Activated naive CD4-positive, alpha-beta T cell treated with anti-CD3 and anti-CD28 coated beads, Interleukin-2, amount 50 U/mL, for 72 hours (primary cell): ENCODE measurements at regions not wholly inside any gene's neighbourhood (a gene's known extent, or its start where the extent isn't known, plus 50 kb on each side); places are given as distances from the start of the nearest gene placed in this dataset.

Experiments
- ATAC-seq, 2 donors: fragments of 150-1000 bp; cut with Tn5 transposase; 2 replicates each; pipeline ENCODE4 v1.10.0; 2021; ENCODE audit warnings: mild to moderate bottlenecking in 2 of 2, moderate library complexity in 2 of 2
- DNase-seq, 2 donors: peaks; one replicate each; pipeline ENCODE4 v3.0.0; 2021 to 2022; ENCODE audit warnings: low spot score in 2 of 2
- H3K27ac Mint-ChIP-seq, 2 donors: one replicate each; pipeline ENCODE4 v1.8.0; 2022; ENCODE audit warnings: mild to moderate bottlenecking in 2 of 2, mixed read lengths in 2 of 2
- H3K36me3 Mint-ChIP-seq, 2 donors: one replicate each; pipeline ENCODE4 v1.8.0; 2022; ENCODE audit warnings: mixed read lengths in 2 of 2
- H3K9me3 Mint-ChIP-seq, 2 donors: one replicate each; pipeline ENCODE4 v1.8.0; 2022; ENCODE audit warnings: mixed read lengths in 2 of 2

- no peaks in the 10 kb centered on the region for H3K36me3 Mint-ChIP-seq
- ATAC-seq, result no peak
- H3K9me3 Mint-ChIP-seq, result peaks cover 7 to 13% of the 10 kb centered on the region in 2 donors
Measured at GRCh38 chr10:21021843-21022594, 124.9 kb upstream of the NEBL start.

GRCh38 chr10:21021231-21021630 is 124.1 kb upstream of the NEBL start:
- ATAC-seq (no peak), DNase-seq (no peak)
- Mint-ChIP-seq H3K27ac (no peak overlapping the region), H3K36me3 (no peaks in the 10 kb centered on the region), H3K9me3 (peaks cover 7 to 13% of the 10 kb centered on the region in 2 donors)

More at GRCh38 chr10:21021843-21022594, 124.9 kb upstream of the NEBL start:
- no peak overlapping the region for H3K27ac Mint-ChIP-seq
- DNase-seq, result no peak

- ATAC-seq (peak in 1 of 2 donors; percentile 47), DNase-seq (peak in 1 of 2 donors; percentile 41)
- Mint-ChIP-seq H3K36me3 (no peaks in the 10 kb centered on the region), H3K9me3 (peaks cover 7 to 13% of the 10 kb centered on the region in 2 donors), H3K27ac (no peak overlapping the region)
Measured at GRCh38 chr10:21020545-21020944, 123.4 kb upstream of the NEBL start.

GRCh38 chr10:21019436-21019835 is 122.3 kb upstream of the NEBL start:
- H3K36me3 Mint-ChIP-seq, result no peaks in the 10 kb centered on the region
- DNase-seq, result no peak

GRCh38 chr10:21015851-21016250 is 118.7 kb upstream of the NEBL start:
- no peaks in the 10 kb centered on the region for H3K36me3 Mint-ChIP-seq
- no peak for DNase-seq
- peaks cover 7 to 12% of the 10 kb centered on the region in 2 donors for H3K9me3 Mint-ChIP-seq
- no peak overlapping the region for H3K27ac Mint-ChIP-seq
- no peak for ATAC-seq

More at GRCh38 chr10:21019436-21019835, 122.3 kb upstream of the NEBL start:
- no peak overlapping the region for H3K27ac Mint-ChIP-seq
- no peak for ATAC-seq
- H3K9me3 Mint-ChIP-seq, result peaks cover 7 to 13% of the 10 kb centered on the region in 2 donors

GRCh38 chr10:21014141-21014540 is 117.0 kb upstream of the NEBL start:
- Mint-ChIP-seq H3K27ac (no peak overlapping the region), H3K36me3 (no peaks in the 10 kb centered on the region), H3K9me3 (peaks cover 0 to 2% of the 10 kb centered on the region in 2 donors)
- ATAC-seq (no peak), DNase-seq (no peak)

- DNase-seq (no peak), ATAC-seq (no peak)
- Mint-ChIP-seq H3K27ac (no peak overlapping the region), H3K36me3 (no peaks in the 10 kb centered on the region), H3K9me3 (no peaks in the 10 kb centered on the region)
Measured at GRCh38 chr10:21011433-21012018, 114.4 kb upstream of the NEBL start.

- Mint-ChIP-seq H3K27ac (no peak overlapping the region), H3K36me3 (no peaks in the 10 kb centered on the region), H3K9me3 (no peaks in the 10 kb centered on the region)
- DNase-seq, result no peak
- ATAC-seq, result no peak
Measured at GRCh38 chr10:21010615-21011014, 113.5 kb upstream of the NEBL start.

GRCh38 chr10:21003240-21003822 is 106.2 kb upstream of the NEBL start:
- Mint-ChIP-seq H3K36me3 (no peaks in the 10 kb centered on the region), H3K9me3 (peaks cover 3 to 5% of the 10 kb centered on the region in 2 donors), H3K27ac (no peak overlapping the region)
- ATAC-seq (no peak), DNase-seq (no peak)

GRCh38 chr10:21002091-21002878 is 105.2 kb upstream of the NEBL start:
- ATAC-seq, result peak in 1 of 2 donors; percentile 62
- no peaks in the 10 kb centered on the region for H3K36me3 Mint-ChIP-seq
- no peak for DNase-seq
- H3K9me3 Mint-ChIP-seq, result peaks cover 3 to 5% of the 10 kb centered on the region in 2 donors
- no peak overlapping the region for H3K27ac Mint-ChIP-seq

- H3K27ac Mint-ChIP-seq, result no peak overlapping the region
- no peaks in the 10 kb centered on the region for H3K36me3 Mint-ChIP-seq
- H3K9me3 Mint-ChIP-seq, result peaks cover 3 to 5% of the 10 kb centered on the region in 2 donors
- no peak for ATAC-seq
- no peak for DNase-seq
Measured at GRCh38 chr10:20999699-21000098, 102.6 kb upstream of the NEBL start.

GRCh38 chr10:20998036-20998435 is 100.9 kb upstream of the NEBL start:
- H3K36me3 Mint-ChIP-seq, result no peaks in the 10 kb centered on the region
- DNase-seq (no peak), ATAC-seq (no peak)
- H3K9me3 Mint-ChIP-seq, result peaks cover 1 to 10% of the 10 kb centered on the region in 2 donors
- no peak overlapping the region for H3K27ac Mint-ChIP-seq

GRCh38 chr10:20995123-20995987 is 98.2 kb upstream of the NEBL start:
- H3K36me3 Mint-ChIP-seq, result no peaks in the 10 kb centered on the region
- ATAC-seq (no peak), DNase-seq (no peak)

GRCh38 chr10:20993830-20994527 is 96.9 kb upstream of the NEBL start:
- no peaks in the 10 kb centered on the region for H3K36me3 Mint-ChIP-seq
- peaks cover 0 to 7% of the 10 kb centered on the region in 2 donors for H3K9me3 Mint-ChIP-seq
- no peak overlapping the region for H3K27ac Mint-ChIP-seq
- ATAC-seq (no peak), DNase-seq (no peak)

More at GRCh38 chr10:20995123-20995987, 98.2 kb upstream of the NEBL start:
- H3K9me3 Mint-ChIP-seq, result peaks cover 0 to 7% of the 10 kb centered on the region in 2 donors
- peak overlapping the region in 1 of 2 donors; percentile 17 for H3K27ac Mint-ChIP-seq

GRCh38 chr10:20993389-20993788 is 96.3 kb upstream of the NEBL start:
- Mint-ChIP-seq H3K36me3 (no peaks in the 10 kb centered on the region), H3K9me3 (peaks cover 0 to 7% of the 10 kb centered on the region in 2 donors), H3K27ac (no peak overlapping the region)
- no peak for ATAC-seq
- no peak for DNase-seq
